ENCODE measurements at regions not wholly inside any gene's neighbourhood (a gene's known extent, or its start where the extent isn't known, plus 50 kb on each side); places are given as distances from the start of the nearest gene placed in this dataset.
"Not testable (repeated sequence)": the region's sequence is repeated elsewhere in the genome, so short reads cannot be mapped to it uniquely, and the experiment has no call there.

DNA sequence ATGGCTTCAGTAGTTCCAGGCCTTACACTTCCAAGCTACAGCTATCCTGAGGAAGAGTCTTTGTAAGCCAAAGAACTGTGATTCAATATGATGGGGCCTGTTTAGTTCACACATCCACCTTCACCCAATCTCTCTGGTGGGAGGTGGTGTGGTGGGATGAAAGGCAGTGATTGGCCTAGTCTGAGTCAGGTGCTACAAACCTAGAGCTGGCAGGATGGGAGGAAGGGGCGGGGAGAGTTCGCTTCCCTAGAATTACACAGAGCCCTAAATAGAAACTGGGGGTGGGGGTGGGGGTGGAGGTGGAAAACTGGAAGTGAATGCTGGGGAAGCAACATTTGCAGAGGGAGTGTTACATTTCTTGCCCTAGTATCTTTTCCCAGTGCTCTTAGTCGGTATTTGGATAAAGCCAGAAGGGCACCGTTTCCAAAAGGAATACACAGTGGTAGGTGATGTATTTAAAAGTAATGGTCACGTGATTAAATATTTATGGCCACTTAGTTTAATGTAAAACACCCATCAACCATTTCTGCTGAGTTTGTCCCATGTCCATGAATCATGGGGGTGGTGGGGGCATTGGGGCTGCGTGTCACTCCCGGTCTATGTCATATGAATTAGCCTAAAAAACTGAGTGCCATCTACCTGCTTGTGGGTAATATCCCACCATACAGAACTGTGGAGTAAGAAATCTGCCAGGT lies 247.6 kb upstream of the PROK2 start:
- DNase-seq (ENCODE audit: low read depth in 2 of 2): no peak

DNA sequence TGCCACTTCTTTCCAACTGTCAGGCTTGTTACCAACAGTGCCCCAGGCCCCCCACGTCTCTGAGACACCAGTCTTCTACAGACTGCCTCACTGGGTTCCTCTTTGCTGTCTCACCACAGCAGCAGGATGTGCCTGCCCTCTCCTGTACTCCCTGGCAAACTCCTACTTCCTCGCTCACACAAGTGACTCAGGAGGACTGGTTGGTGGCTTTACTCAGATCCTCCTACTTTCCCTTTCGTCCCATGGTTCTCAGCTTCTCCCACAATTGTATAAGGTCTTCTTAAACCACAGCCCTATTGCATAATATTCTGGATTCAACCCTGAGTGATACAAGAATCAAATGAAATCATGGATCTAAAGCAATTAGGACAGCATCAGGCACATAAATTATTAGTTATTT lies 246.6 kb upstream of the PROK2 start:
- DNase-seq (ENCODE audit: low read depth in 2 of 2): no peak

DNA sequence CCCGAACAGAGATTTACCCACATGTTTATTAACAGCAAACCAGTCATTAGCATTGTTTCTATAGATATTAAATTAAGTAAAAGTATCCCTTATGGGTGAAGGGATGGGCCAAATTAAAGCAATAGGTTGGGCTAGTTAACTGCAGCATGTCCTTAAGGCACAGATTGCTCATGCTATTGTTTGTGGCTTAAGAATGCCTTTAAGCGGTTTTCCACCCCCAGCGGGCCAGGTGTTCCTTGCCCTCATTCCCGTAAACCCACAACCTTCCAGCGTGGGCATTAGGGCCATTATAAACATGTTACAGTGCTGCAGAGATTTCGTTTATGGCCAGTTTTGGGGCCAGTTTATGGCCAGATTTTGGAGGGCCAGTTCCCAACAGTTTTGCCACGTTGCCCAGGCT lies 245.3 kb upstream of the PROK2 start:
- not testable (repeated sequence) for DNase-seq (ENCODE audit: low read depth in 2 of 2)

DNA sequence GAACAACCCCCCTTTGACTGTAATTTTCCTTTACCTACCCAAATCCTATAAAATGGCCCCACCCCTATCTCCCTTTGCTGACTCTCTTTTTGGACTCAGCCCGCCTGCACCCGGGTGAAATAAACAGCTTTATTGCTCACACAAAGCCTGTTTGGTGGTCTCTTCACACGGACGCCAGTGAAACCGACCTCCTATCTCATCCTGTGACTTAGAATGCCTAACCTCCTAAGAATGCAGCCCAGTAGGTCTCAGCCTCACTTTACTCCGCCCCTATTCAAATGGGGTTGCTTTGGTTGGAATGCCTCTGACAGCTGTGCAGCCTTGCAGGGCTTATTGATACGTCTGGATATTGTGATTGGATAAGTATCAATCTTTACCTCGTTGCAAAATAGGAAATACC lies 243.8 kb upstream of the PROK2 start:
- DNase-seq (ENCODE audit: low read depth in 2 of 2): not testable (repeated sequence)

DNA sequence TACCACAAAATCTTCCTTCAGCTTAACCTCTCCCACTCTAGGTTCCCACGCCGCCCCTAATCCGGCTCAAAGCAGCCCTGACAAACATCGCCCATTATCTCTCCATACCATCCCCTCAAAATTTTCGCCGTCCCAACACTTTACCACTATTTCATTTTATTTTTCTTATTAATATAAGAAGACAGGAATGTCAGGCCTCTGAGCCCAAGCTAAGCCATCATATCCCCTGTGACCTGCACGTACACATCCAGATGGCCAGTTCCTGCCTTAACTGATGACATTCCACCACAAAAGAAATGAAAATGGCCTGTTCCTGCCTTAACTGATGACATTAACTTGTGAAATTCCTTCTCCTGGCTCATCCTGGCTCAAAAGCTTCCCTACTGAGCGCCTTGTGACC lies 243.4 kb upstream of the PROK2 start:
- DNase-seq (ENCODE audit: low read depth in 2 of 2): not testable (repeated sequence)

DNA sequence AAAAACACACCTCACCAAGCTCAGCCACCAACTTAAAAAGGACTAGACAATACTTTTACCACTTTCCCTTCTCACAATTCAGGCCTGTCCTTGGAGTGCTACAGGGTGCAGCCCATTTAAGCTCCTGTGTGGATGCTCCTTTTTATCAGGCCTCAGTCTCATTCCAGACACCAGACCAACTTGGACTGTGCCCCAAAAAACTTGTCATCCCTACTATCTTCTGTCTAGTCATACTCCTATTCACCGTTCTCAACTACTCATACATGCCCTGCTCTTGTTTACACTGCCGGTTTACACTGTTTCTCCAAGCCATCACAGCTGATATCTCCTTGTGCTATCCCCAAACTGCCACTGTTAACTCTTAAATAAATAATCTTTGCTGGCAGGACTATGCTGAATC lies 242.8 kb upstream of the PROK2 start:
- DNase-seq (ENCODE audit: low read depth in 2 of 2): not testable (repeated sequence)

DNA sequence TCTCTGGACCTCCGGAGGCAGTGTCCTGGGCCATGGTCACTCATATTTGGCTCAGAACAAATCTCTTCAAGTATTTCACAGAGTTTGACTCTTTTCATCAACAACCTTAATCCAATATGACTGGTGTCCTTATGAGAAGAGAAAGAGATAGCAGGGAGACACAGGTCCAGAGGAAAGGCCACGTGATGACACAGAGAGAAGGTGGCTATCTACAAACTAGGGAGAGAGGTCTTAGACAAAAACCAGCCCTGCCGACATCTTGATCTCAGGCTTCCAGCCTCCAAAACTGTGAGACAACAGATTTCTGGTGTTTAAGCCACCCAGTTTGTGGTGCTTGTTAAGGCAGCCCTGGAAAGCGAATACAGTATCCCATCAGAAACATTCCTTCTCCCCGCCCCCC lies 237.1 kb upstream of the PROK2 start:
- DNase-seq (ENCODE audit: low read depth in 2 of 2): no peak

DNA sequence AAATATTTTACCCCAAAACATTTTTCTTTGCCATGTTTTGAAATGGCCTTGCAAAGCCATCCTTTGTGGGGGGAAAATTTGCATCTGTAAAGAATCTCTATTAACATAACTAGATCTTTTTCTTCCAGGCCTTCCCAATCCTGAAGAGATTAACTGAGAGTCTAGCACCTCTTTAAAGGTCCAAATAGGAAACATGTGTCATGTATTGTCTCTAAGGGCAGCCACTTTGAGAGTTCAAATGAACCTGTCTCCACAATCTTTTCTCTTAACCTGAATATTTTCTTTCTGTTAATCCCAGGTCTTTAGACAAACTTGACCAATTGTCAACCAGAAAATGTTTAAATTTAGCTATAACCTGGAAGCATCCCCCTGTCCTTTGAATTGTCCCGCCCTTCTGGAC lies 236.6 kb upstream of the PROK2 start:
- no peak for DNase-seq (ENCODE audit: low read depth in 2 of 2)

DNA sequence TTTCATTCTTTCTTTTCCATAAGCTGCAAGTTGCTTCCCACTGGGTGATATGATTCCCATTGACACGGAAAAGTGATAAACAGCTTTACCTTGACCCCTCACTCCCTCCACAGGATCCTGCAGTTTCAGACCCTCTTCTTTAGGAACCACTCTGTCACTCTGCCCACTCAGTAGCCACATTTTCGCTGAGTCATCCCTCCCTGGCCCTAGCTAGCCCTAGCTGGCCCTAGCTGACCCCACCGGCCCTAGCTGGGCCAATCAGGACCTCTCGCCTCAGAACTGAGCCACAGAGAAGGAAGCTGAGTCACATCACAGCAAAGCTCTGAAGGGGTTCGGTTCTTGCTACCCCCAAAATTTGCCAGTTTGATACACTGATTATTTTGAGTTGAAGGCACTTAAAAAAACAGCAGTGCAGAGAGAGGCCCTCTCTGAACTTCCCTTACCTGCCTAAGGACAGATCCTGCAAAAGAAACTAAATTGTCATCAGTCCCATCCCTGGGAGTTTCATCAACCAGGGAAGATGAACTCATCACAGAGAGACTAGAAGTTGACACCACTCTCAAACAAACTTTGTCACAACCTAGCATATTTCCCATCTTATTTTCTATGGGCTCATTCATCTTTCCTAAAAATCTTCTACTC lies 233.5 kb upstream of the PROK2 start:
- no peak for DNase-seq (ENCODE audit: low read depth in 2 of 2)

DNA sequence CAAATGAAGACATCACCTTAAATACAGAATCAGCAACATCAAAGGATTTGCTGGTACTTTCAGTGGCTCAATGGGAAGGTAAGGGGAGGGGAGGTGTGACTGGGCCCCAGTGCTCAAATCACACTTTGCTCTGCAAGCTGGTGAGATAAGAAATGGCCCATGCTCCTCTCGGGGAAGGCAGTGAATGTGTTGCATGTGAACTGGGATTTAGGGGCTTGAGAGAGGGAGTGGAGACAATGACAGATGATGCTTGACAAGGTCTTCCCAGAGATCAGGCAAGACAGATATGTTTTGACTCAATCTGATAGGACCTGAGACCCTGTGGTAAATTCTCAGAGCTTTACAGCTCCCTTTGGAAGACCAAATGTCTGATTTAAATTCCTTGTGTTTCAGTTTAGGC lies 233.0 kb upstream of the PROK2 start:
- no peak for DNase-seq (ENCODE audit: low read depth in 2 of 2)

DNA sequence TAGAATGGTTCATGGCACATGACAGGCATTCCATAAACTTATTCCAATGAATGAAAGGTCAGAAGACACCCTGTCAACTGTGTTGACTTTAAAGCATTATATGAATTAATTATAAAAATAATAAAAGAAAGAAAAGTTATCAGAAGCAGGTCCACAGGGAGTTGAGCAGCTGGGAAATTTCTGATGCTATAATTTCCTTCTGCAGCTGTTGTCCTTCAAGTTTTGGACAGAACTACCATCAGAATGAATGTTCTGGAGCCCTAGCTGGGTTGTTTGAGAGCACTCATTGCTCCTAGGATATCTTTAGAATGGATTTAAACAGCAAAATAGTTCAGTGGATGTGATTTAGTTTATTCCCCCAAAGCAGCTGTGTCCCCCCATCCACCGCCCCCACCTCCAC lies 232.4 kb upstream of the PROK2 start:
- no peak for DNase-seq (ENCODE audit: low read depth in 2 of 2)

DNA sequence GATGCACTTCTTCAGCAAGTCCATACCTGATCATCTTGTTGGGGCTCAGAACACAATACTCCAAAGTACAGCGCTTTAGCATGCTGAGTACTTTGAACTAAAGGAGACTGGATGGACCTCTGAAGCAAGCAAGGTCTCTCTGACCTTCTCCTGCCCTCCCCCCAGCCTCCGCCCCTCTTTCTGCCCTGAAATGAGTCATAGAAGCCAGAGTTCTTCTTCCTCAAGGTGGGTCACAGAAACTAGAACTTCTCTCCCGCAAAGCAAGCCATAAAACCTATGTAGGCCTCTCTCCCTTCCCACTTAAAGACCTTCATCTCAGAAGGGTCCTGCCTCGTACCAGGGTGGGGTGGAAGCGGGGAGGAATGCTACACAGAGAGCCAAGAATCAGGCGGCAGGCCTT lies 230.5 kb upstream of the PROK2 start:
- no peak for DNase-seq (ENCODE audit: low read depth in 2 of 2)

DNA sequence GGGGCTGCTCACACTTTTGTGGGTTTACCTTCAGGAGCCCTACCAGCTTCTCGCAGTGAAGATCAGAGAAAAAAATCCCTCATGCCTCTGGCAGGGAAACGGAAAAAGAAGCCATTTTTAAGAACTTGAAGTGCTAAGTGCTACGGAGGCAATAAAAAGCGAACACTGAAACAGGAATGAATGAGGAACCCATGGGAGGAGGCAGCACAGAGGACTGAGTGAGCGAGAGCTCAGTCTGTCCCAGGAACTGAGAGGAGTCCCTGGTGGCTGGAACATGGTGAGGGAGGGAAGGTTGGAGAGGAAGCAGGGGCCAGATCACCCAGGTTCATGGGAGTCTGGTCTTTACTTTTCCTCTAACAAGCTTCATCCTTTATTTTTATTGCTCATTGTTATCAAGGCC lies 228.1 kb upstream of the PROK2 start:
- no peak for DNase-seq (ENCODE audit: low read depth in 2 of 2)

DNA sequence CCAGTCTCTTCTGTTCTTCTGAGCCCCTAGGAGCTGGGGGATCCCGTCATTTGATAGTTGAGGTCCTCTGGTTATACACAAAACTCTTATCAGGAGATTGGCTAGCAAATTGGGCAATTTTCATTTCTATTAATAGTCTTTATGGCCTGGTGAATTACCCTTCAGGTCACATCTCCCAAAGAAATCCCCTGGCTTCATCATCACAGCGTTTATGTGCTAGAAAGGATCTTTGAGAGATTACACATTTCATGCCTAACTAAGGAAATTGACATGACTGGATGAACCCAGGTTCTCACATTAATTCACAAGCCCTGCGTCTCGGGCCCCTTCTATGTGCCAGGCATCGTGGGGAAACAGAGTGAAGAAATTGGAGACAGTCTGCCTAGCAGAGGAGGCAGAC lies 227.4 kb upstream of the PROK2 start:
- DNase-seq (ENCODE audit: low read depth in 2 of 2): no peak

DNA sequence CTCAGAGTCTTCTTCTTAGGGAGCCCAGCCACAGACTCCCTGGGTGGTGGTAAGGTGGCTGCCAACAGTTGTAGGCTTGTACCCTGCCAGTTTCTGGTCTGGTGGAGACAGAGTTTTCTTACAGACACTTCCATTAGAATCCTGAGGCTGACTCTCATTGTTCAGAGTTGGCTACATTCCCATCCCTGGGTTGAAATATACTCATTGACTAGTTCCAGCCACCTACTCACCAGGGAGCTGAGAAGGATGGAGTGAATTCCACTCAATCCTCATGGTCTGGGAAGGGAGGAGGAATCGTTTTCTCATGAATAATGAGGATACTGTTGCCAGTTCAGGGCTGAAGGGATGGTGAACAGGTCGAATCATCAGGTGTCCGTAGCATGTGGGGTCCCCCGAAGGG lies 226.5 kb upstream of the PROK2 start:
- no peak for DNase-seq (ENCODE audit: low read depth in 2 of 2)

DNA sequence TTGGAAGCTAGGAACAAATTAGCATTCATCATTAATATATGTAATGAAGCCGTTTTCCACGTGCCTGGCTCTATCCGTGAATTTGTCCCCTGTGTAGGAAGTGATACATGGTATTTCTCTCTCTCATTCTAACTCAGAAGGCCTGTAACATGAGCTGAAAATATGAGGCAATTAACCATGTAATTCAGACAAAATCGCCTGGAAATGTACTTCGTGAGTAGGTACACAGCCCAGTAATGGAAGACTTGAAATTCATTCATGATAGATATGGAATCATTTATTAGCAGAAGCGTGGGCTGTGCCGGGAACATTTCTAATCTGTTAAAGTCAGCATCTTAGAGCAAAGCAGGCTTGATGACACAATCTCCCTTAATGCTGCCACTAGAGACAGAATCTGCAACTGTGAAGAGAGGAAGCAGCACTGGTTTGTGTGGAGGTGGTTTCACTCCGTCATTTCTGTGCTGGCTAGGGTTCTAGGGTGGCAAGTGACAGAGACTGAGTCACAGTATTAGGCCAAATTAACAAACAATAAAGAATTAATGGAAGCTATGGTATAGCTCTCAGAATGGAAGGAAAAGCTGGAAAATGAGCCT lies 225.0 kb upstream of the PROK2 start:
- no peak for DNase-seq (ENCODE audit: low read depth in 2 of 2)

DNA sequence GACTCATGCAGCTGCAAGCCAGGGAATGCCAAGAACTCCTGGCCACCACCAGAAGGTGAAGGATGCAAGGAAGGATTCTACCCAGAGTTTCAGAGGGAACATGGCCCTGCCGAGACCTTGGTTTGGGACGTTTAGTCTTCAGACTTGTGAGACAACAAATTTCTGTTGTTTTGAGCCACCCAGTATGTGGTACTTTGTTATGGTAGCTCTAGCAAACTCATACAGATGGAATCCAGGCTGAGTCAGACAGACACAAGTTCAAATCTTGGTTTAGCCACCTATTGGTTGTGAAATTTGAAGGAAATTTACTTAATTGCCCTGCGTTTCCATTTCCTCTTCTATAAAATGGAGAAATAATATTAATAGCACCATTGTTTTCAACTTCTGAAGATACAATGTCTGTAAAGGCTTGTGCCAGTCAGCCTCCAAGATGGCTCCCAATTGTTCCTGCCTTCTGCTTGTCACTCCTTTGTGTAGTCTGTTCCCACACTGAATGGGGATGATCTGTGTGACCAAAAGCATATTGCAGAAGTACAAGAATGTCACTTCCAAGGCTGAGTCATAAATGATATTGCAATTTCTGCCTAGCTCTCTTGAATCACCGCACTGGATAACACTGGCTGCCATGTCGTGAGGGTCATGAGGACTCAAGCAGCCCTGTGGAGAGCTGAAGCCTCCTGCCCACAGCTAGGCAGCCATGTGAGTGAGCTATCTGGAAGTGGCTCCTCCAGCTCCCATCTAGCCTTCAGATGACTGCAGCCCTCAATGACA lies 223.5 kb upstream of the PROK2 start:
- no peak for DNase-seq (ENCODE audit: low read depth in 2 of 2)

DNA sequence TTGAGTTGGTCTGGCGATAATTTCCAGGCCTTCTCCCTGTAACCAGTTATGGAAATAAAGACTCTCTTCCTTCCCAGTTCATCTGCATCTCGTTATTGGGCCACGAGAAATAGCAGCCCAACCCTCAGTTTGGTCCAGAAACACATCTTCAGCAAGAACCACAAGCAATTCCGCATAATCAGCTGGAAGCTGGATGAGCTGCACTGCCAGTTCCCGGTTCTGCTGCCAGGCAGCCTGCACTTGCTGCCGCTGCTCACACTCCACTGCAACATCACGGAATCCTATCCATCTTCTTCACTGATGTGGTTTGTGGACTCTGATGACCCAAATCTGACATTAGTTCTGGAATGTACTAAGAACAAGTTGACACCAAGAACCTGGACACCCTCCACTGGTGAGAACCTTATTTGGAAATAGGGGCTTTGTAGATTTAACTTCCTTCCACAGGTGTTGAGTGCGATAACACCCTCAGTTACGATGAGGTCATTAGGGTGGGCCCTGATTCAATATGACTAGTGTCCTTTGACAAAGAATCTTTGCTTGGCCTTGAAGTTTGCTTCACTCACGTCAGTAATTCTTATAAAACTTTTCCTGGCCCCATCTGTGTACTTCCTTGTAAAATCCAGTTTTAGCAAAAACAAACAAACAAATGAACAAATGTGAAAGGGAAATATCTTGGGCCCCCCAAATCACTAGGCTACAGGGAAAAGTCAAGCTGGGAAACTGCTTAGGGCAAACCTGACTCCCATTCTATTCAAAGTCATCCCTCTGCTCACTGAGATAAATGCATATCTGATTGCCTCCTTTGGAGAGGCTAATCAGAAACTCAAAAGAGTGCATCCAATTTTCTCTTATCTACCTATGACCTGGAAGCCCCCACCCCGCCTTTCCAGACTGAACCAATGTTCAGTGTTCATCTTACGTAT lies 221.9 kb upstream of the PROK2 start:
- DNase-seq (ENCODE audit: low read depth in 2 of 2): no peak

DNA sequence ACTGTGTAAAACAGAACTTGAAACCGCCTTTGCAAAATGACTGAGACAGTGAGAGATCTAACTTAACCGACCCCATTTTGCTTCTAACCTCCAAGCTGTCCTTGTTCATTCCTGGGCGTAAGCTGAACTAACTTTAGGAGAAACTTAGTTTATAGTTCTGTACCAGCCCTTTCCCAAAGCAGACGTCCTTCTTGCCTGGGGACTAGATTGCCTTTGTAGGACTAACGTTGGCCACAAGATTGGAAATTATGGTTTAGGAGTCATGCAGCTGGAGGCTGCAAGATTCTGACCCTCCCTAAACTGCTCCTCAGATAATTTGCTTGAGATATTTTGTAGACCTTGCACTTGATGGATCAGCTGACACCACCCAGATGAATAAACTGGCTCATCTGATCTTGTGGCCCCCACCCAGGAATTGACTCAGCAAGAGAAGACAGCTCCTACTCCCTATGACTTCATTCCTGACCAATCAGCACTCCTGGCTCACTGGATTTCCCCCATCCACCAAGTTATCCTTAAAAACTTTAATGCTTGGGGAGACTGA lies 219.9 kb upstream of the PROK2 start:
- no peak for DNase-seq (ENCODE audit: low read depth in 2 of 2)

DNA sequence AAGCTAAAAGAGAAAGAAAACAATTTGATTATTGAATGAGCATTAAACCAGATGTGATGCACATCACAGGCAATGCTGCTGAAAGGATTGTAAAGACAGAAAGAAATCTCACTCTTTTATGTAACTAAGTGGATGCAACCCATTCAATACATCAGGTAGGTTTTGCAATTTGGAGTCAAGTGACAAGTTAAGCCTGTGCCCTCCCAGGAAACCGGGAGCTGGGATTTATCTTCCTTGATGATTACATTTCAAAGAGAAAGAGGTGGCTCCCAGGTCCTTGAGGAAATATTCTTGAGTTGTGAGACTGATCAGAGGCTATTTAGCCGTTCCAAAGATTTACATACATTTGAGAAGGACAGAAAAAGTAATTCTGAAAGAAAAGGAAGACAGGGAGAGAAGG lies 219.0 kb upstream of the PROK2 start:
- DNase-seq (ENCODE audit: low read depth in 2 of 2): no peak

DNA sequence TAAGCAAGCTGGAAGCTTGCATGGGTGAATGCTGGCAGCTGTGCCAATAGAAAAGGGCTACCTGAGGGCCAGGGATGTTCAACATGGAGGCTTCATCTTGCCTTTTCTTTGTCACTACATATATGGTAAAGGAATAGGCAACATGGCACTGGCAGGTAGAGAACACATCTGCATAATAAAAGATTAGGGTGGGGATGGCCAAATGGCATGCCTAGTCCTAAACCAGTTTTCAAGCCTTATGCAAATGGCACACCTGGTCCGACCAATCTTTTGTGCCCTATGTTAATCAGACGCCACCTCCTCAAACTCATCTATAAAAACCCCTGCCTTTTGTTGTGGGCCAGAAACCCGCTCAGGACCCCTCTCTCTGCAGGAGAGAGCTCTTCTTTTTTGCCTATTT lies 216.8 kb upstream of the PROK2 start:
- no peak for DNase-seq (ENCODE audit: low read depth in 2 of 2)

Measured in stimulated activated CD8-positive, alpha-beta memory T cell treated with anti-CD3 and anti-CD28 coated beads, Interleukin-7, amount 100 ng/mL, for 1 hour (primary cell).